Thymus (tissue), 11 donors: ENCODE measurements at regions not wholly inside any gene's neighbourhood (a gene's known extent, or its start where the extent isn't known, plus 50 kb on each side); places are given as distances from the start of the nearest gene placed in this dataset.

Experiments used
- DNase-seq, 9 donors: peaks; one replicate each; pipeline ENCODE4 v3.0.0-alpha.2; 2013; ENCODE audit warnings: low spot score in 9 of 9, low read depth in 6 of 9, missing footprints in 1 of 9
- H3K27ac ChIP-seq, 2 donors: one replicate each; pipeline ENCODE4 v1.5.1; 2013; ENCODE audit warnings: control low read depth in 1 of 2, low read depth in 1 of 2, low read length in 1 of 2, mild to moderate bottlenecking in 1 of 2, moderate library complexity in 1 of 2
- H3K27me3 ChIP-seq, 2 donors: one replicate each; pipeline ENCODE4 v1.5.1; 2013; ENCODE audit warnings: low read length in 1 of 2; ENCODE audit not compliant: control insufficient read depth in 2 of 2, insufficient read depth in 1 of 2
- H3K36me3 ChIP-seq, 2 donors: one replicate each; pipeline ENCODE4 v1.5.1; 2013; ENCODE audit warnings: low read length in 1 of 2, mild to moderate bottlenecking in 1 of 2, moderate library complexity in 1 of 2; ENCODE audit not compliant: control insufficient read depth in 2 of 2, insufficient read depth in 2 of 2
- H3K4me1 ChIP-seq, 2 donors: one replicate each; pipeline ENCODE4 v1.5.1; 2013; ENCODE audit warnings: low read length in 2 of 2; ENCODE audit not compliant: control insufficient read depth in 2 of 2, insufficient read depth in 2 of 2
- H3K4me3 ChIP-seq, 2 donors: one replicate each; pipeline ENCODE4 v1.5.1; 2013; ENCODE audit warnings: low read length in 2 of 2, control low read depth in 1 of 2, mild to moderate bottlenecking in 1 of 2
- H3K9me3 ChIP-seq, 2 donors: one replicate each; pipeline ENCODE4 v1.5.1; 2013; ENCODE audit warnings: low read length in 1 of 2, mild to moderate bottlenecking in 1 of 2; ENCODE audit not compliant: control insufficient read depth in 2 of 2, insufficient read depth in 1 of 2
- WGBS: extraction: QIAGEN DNeasy Blood & Tissue Kit; methylation state at CpG from one replicate; pipeline ENCODE4 v1.1.7; 2013; 5-methylcytosine and 5-hydroxymethylcytosine counted together
- donor health status: healthy.

DNA sequence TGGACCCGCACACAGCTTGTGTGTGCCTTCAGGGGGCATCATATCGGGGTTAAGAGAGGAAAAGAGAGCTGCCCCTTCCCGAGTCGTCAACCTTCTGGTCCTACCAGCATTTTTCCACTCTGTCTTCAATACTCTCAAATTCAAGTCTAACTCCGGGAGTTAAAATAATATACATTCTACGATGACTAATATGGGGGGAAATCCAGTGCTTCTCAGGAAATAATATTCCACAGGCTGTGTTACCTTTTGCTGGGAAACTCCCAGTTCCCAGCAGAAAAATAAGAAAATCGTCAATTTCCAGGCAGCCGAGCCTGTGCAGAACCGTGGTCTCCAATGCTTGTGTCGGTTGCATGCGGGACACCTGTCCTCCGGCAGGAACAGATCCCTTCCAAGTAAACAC is 105.0 kb upstream of the FOXF1 start:
- no peak for DNase-seq
- H3K4me3 ChIP-seq, result no peak overlapping the region
- 77% methylated on average over 12 of the region's 12 CpGs for whole genome bisulfite sequencing
- H3K36me3 ChIP-seq, result no peaks in the 10 kb centered on the region
- H3K27me3 ChIP-seq, result peaks cover 0 to 6% of the 10 kb centered on the region in 2 donors
- no peaks in the 10 kb centered on the region for H3K9me3 ChIP-seq
- no peak overlapping the region for H3K27ac ChIP-seq
- H3K4me1 ChIP-seq, result no peaks in the 10 kb centered on the region

DNA sequence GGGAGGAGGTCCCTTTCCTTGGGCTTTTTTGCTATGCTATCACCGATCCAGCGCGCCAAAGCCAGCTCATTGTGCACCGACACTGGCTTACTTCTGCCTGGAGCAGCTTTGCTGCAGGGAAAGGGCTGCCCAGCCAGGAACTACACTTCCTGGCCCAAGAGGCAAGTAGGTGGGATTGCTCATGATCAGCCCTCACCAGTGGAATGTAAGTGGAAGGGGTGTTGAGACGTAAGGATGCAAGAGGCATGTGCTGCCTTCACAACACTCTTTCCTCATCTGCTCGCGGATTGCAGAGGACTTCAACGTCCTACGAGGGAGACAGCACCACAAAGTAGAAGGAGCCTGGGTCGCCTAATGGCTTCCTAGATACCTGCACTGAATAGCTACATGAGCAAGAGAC is 104.3 kb upstream of the FOXF1 start:
- Histone ChIP-seq H3K9me3 (no peaks in the 10 kb centered on the region), H3K36me3 (no peaks in the 10 kb centered on the region), H3K4me1 (no peaks in the 10 kb centered on the region), H3K27ac (no peak overlapping the region), H3K27me3 (peaks cover 0 to 6% of the 10 kb centered on the region in 2 donors), H3K4me3 (no peak overlapping the region)
- 87% methylated on average over 10 of the region's 10 CpGs for WGBS
- DNase-seq, result no peak

DNA sequence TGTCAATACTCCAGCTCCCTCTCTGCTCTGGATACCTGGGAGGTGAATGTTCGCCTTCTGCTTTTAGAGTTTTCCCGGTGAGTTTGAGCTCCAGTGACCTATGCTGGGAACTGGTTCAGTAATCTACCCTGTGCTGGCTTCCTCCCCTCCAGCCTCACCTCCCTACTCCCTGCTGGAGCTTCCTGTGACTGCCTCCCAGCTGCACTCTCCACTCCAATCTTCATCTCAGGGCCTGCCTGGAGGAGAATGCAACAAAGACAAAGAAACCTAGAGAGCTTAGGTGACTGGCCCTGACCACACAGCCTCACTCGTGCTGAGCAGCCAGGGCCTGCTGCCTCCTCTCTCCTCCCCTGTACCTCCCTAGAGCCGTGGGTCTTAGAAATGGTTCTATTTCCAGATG is 101.6 kb upstream of the FOXF1 start:
- WGBS, result 73% methylated on average over 4 of the region's 4 CpGs
- Histone ChIP-seq H3K27me3 (peaks cover 0 to 5% of the 10 kb centered on the region in 2 donors), H3K36me3 (no peaks in the 10 kb centered on the region), H3K4me3 (no peak overlapping the region), H3K27ac (no peak overlapping the region), H3K4me1 (no peaks in the 10 kb centered on the region), H3K9me3 (no peaks in the 10 kb centered on the region)
- DNase-seq, result no peak

DNA sequence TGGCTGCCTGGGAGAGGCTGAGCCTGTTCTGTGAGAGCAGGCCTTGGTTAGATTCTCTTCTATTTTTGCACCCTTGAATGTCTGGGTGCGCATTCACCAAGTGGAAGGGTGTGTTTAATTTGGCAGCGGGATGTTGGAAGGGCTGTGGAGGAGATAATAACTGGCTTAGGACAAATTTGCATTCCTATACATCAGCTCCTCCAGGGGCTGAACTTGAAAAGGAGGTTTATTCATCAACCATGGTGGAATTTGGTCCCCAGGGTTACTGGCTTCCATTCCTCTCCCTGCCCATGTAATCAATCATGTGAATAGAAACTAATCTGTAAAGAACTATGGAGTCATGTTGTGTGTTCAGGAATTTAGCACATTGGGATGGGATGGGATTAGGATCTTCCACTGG is 100.2 kb upstream of the FOXF1 start:
- Histone ChIP-seq H3K36me3 (no peaks in the 10 kb centered on the region), H3K27ac (no peak overlapping the region), H3K27me3 (peaks cover 0 to 5% of the 10 kb centered on the region in 2 donors), H3K4me3 (no peak overlapping the region), H3K4me1 (no peaks in the 10 kb centered on the region), H3K9me3 (no peaks in the 10 kb centered on the region)
- WGBS, result 94% methylated on average over 2 of the region's 2 CpGs
- DNase-seq, result no peak

DNA sequence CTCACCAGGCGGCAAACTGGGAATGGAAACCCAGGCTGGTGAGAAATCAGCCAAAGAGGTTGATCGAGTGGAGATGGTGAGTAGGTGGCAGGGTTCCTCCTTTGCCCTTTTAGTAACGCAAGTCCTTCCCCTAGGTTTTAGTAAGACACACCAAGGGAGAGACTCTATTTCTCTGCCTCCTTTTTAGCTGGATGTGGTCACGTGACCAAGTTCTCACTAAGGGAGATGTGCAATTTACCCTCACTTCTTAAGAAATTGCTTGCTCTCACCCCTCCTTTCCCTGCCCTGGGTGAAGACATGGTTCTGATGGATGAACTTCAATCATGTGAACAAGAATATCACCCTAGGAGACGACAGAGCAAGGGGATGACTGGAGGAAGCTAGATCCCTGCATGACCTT is 99.8 kb upstream of the FOXF1 start:
- WGBS, result 93% methylated on average over 5 of the region's 5 CpGs
- Histone ChIP-seq H3K27me3 (peaks cover 0 to 4% of the 10 kb centered on the region in 2 donors), H3K36me3 (no peaks in the 10 kb centered on the region)

DNA sequence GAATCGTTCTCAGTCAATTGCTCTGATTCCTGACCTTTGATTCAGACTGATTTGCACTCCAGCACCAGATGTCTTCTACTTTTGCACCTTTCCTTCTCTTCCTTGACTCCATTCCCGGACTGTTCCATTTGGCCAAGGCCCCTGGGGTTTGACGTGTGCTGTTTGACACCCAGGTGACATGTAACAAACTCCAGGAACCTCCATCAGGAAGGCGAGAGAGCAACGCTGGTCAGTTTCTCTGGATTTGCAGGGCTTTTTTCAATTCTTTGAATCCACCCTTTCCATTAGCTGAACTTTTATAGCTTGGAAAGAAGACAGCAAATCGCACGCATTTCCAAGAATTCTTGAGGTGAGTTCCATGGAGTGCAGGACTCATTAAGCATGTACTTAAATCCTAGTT is 98.4 kb upstream of the FOXF1 start:
- H3K27ac ChIP-seq, result no peak overlapping the region
- H3K9me3 ChIP-seq, result no peaks in the 10 kb centered on the region
- H3K4me3 ChIP-seq, result no peak overlapping the region
- whole genome bisulfite sequencing, result 61% methylated on average over 7 of the region's 7 CpGs
- no peaks in the 10 kb centered on the region for H3K4me1 ChIP-seq
- H3K36me3 ChIP-seq, result no peaks in the 10 kb centered on the region
- H3K27me3 ChIP-seq, result no peaks in the 10 kb centered on the region
- no peak for DNase-seq

More for the DNA sequence above, 99.8 kb upstream of the FOXF1 start:
- no peaks in the 10 kb centered on the region for H3K9me3 ChIP-seq
- no peak for DNase-seq
- no peaks in the 10 kb centered on the region for H3K4me1 ChIP-seq
- H3K27ac ChIP-seq, result no peak overlapping the region
- no peak overlapping the region for H3K4me3 ChIP-seq

DNA sequence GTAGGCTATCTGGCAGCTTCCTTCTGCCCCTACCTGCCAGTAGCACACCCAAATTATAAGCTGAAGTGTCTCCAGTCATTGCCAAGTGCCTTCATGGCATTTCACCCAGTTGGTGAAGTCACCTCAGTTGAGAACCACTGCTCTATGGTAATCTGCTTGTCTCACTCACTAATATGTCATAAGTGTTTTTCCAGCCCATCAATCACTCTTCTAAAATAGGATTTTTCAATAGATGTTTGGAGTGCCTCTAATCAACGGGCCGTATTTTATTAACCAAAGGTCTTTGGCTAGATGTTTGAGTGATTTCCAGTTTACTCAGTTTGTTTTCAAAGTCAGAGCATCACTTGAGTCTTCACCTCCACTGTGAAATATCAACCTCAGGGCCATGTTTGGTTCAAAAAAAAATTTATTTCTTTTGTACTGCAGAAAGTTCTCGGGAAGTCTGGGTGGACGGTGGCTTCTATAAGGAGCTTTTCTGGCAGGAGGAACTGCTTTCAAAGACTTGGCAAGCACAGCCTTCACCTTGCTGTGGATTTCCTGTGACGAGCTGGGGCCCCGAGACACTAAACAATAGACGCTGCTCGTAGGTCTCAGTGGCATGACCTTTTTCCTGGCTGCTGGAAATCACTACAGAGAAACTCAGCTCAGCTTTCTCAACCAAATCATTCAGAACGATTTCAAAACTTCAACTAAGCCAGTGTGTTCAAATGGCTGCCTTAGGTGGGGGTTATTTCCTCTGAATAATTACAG is 95.2 kb upstream of the FOXF1 start:
- DNase-seq, result no peak
- H3K4me1 ChIP-seq, result no peaks in the 10 kb centered on the region
- no peak overlapping the region for H3K27ac ChIP-seq
- no peak overlapping the region for H3K4me3 ChIP-seq
- no peaks in the 10 kb centered on the region for H3K36me3 ChIP-seq
- H3K9me3 ChIP-seq, result no peaks in the 10 kb centered on the region
- no peaks in the 10 kb centered on the region for H3K27me3 ChIP-seq
- WGBS, result 15% methylated on average over 9 of the region's 9 CpGs

DNA sequence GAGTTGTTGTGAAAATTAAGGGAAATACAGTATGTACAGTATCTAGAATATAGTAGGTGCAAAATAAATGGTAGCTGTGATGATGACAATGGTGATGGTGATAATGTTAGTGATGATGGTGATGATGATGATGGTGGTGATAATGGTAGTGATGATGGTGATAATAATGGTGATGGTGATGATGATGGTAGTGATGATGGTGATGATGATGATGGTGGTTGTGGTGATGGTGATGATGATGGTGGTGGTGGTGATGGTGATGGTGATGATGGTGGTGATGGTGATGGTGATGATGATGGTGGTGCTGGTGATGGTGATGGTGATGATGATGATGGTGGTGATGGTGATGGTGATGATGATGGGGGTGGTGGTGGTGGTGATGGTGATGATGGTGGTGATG is 91.3 kb upstream of the FOXF1 start:
- Histone ChIP-seq H3K4me3 (no peak overlapping the region), H3K9me3 (no peaks in the 10 kb centered on the region), H3K27me3 (no peaks in the 10 kb centered on the region), H3K27ac (no peak overlapping the region), H3K36me3 (no peaks in the 10 kb centered on the region), H3K4me1 (no peaks in the 10 kb centered on the region)
- DNase-seq, result no peak

DNA sequence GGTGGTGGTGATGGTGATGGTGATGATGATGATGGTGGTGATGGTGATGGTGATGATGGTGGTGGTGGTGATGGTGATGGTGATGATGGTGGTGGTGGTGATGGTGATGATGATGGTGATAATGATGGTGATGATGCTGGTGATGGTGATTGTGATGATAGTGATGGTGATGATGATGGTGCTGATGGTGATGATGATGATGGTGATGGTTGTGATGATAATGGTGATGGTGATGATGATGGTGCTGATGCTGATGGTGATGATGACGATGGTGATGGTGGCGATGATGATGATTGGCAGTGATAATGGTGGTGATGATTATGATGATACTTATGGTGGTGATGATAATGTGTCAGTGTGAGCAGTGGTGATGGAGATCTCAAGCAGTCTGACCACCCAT is 90.8 kb upstream of the FOXF1 start:
- Histone ChIP-seq H3K4me1 (no peaks in the 10 kb centered on the region), H3K27me3 (no peaks in the 10 kb centered on the region), H3K36me3 (no peaks in the 10 kb centered on the region), H3K4me3 (no peak overlapping the region), H3K27ac (no peak overlapping the region), H3K9me3 (no peaks in the 10 kb centered on the region)
- no peak for DNase-seq
- 94% methylated on average over 2 of the region's 2 CpGs for WGBS
